ENCODE measurements at regions not wholly inside any gene's neighbourhood (a gene's known extent, or its start where the extent isn't known, plus 50 kb on each side); places are given as distances from the start of the nearest gene placed in this dataset.

DNA sequence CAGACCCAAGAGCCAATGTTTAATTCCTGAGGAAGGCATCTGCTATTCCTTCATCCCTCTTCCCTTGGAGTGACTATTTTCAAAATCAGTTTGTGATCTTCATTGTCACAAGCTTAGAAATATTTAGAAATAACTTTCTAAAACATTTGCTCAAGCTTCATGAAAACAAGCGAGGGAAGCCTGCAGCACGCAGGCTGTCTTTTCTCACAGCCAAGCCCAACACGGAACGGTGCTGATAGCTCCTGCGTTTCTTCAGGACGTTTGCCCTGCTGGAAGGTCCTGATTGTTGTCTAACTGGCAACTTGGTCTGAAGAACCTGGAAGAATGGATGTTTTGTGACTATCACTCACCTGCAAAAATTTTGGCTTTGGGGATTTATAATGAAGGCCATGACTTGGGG lies 152.5 kb downstream of the FGF9 start:
- DNase-seq, result no peak

GRCh38 chr13:21823949-21824348 lies 153.1 kb downstream of the FGF9 start:
- DNase-seq, result no peak

GRCh38 chr13:21825186-21825585 lies 154.3 kb downstream of the FGF9 start:
- DNase-seq, result no peak

DNA sequence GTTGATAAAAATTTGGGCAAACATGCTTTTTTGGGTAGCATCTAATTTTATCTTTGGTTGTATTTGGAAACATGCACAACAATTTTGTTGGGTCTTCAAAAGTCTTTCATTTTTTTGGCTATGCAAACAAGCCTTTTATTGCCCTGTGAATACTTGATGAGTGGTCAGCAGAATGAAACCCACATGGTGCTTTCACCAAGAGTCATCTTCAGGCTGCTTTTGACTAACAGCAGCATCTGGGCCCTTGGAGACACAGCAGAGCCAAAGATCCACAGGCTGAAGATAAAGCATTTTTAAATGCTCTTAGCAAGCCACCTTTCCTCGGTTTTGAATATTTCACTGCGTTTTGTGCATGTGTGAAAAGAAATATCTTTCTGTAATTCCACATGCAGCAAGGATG lies 154.9 kb downstream of the FGF9 start:
- DNase-seq, result no peak

GRCh38 chr13:21826214-21827015 lies 155.5 kb downstream of the FGF9 start:
- DNase-seq, result no peak

GRCh38 chr13:21831654-21832324 lies 160.9 kb downstream of the FGF9 start:
- DNase-seq, result no peak

DNA sequence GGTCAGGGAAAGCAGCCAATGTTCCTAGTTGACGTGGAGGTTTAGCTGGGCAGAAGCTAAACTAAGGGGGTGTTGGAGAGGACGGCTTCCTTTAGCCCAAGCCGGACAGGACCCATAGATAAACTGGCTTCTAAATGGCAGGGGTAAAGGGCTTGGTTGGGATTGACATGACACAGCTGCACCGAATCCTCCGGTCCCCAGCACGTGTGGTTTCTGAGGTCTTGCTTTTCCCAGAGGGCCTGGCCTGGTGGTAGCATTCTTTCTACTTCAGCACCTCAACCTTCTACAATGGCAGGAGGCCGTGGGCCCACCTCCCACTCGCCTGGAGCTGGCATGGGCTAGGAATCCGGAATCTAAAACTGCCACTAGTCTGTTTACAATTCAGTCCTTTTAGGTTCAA lies 163.0 kb downstream of the FGF9 start:
- DNase-seq, result no peak

- no peak for DNase-seq
Measured at GRCh38 chr13:21834521-21834920, 163.6 kb downstream of the FGF9 start.

DNA sequence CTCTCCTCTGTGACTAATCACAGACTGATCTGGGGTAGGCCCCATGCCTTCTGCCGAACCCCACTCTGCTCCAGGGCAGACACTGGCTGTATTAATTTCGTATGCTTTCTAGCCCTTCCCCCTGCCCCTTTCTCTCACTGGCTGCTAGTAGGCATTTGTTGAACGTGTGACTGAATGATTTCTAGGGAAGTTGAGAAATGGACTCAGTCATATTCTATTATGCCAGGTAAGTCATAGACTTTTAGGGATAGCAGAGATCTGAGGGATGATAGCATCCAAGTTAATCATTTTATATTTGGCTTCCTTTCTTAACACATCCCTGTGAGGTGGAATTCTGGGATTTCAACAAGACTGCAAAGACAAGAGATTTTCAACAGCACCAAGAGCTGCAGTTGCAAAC lies 166.4 kb downstream of the FGF9 start:
- no peak for DNase-seq

DNA sequence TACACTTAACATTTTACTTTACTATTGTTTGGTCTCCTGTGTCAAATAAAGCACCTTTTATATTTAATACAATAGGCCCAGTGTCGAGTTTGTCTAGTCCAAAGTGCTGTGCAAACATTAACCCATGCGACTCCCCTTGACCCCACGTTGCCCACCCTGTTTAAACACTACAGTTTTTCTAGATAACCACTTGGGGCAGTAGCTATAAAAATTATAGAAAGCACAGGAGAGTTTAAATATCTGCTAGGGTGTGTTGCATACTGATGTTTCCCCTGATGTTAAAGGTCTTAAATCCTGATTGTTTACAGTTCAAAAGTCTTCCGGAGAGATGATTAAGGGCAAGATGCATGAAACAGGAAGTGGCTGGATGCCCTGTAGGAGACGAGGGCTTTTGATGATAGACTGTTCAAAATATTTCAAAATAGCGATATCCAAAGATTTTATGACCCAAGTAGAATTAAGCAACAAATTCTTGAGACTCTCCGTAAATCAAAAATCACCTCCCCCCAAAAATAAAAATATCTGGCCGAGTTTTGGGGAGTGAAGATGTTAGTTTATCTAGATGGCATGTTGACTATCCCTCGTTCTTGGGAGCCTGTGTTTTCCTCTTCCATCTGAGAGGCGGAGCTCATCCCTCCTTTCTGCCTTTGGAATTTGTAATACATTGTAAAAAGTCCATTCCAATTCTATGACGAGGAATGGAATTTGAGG lies 167.1 kb downstream of the FGF9 start:
- no peak for DNase-seq

DNA sequence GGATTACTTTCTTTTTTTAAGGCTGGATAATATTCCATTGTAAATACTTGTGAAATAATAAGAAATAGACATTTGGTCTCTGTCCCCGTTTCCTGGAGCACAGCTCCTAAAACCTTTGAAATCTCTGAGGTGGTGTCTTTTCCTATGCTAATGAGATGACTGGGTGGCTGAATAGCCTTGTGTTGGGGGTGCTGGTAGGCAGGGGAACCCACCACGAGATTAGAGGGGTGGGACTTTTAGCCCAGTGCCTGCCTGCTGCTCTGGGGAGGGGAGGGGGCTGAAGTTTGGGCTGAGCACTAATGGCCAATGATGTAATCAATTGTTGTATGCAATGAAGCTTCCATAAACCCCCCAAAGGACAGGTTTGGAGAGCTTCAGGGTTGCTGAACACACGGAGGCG lies 175.7 kb downstream of the FGF9 start:
- no peak for DNase-seq

GRCh38 chr13:21849323-21849722 lies 178.4 kb downstream of the FGF9 start:
- peak; percentile 52 for DNase-seq

- no peak for DNase-seq
Measured at GRCh38 chr13:21850013-21851006, 179.4 kb downstream of the FGF9 start.

DNA sequence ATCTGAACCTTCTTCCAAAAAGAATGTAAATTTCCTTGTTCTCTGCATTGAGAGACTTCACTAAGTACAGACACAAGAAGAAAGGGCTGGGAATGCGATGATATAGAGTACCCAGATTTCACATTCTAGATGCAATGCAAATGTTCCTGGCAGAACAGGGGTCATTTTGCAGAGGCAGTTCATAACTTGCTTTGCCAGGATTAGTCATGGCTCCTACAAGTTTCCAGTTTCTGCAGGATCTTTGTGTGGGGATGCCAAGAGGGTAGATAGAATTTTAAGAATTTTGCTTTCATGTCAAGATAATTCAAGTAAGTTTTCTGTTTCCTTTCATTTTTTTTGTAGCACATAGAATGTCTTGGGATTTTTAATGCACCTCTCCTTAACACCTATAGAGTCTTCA lies 181.2 kb downstream of the FGF9 start:
- DNase-seq, result no peak

DNA sequence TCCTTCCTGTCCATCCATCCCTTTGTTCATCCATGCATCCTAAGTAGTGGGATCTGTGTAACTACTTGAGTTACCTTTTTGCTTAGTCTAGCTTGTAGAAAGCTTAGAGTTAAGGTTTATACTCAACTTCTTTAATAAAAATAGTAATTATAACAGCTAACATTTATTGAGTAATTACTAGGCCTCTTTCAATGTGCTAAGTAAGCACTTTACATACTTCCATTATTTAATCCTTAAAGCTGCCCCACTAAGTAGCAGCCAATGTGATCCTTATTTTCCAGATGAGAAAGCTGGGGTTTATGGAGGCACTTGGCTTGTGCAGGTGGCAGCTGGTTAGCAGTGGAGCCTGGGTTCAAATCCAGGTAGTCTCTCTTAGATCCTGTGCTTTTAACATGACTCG lies 182.9 kb downstream of the FGF9 start:
- DNase-seq, result no peak

DNA sequence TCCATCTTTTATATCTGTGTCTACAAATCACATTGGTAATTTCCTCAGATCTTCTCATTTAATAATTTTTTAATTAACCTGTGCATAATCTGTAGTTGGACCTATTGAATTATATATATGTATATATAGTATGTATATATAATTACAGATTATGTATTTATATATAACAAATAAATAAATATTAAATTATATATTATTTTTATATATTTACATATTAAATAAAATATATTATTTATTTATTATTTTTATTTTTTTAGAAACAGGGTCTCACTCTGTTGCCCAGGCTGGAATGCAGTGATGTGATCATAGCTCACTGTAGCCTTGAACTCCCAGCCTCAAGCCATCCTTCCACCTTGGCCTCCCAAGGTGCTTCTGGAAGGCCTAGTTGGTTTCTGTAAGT lies 197.9 kb downstream of the FGF9 start:
- DNase-seq, result no peak

- no peak for DNase-seq
Measured at GRCh38 chr13:21871382-21871781, 200.5 kb downstream of the FGF9 start.

- DNase-seq, result no peak
Measured at GRCh38 chr13:21871919-21872318, 201.0 kb downstream of the FGF9 start.

DNA sequence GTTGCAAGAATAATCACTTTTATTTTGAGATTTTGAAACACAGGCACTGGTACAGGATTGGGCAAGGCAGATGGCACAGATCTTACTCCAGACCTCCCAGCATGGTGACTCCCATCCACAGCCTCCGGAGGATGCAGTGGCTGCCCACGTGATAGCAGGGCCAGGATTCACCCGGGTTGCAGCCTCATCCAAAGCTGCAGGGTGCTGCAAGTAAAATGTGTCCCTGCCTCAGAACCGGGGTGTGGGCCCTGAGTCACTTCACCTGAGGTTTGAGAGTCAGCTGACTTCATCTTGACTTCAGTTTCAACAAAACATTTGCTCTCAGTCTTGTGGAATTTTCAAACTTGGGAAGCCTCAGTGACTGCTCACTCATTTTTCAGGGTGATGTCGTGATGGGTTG lies 201.9 kb downstream of the FGF9 start:
- no peak for DNase-seq

DNA sequence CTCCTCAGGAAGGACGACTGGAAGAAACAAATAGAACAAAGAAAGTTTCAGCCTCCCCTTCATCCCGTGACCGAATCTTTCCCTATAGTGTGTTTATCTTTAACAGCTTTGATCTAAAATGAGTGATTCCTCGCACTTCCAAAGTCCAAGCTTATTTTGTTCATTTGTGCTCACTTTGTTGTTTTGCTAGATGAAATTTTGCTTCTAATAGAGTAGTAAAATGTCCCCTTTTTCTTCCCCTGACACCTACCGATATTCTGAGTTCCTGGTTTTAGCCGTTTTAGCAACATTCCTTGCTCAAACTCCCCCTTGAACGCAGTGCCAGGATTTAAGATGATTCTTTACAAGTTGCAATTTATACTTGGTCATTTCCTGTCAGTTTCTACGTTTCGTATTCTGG lies 204.2 kb downstream of the FGF9 start:
- no peak for DNase-seq

GRCh38 chr13:21879263-21879914 lies 208.5 kb downstream of the FGF9 start:
- no peak for DNase-seq

GRCh38 chr13:21882766-21883165 lies 211.9 kb downstream of the FGF9 start:
- DNase-seq, result no peak
